ENCODE measurements at regions not wholly inside any gene's neighbourhood (a gene's known extent, or its start where the extent isn't known, plus 50 kb on each side); places are given as distances from the start of the nearest gene placed in this dataset.

DNA sequence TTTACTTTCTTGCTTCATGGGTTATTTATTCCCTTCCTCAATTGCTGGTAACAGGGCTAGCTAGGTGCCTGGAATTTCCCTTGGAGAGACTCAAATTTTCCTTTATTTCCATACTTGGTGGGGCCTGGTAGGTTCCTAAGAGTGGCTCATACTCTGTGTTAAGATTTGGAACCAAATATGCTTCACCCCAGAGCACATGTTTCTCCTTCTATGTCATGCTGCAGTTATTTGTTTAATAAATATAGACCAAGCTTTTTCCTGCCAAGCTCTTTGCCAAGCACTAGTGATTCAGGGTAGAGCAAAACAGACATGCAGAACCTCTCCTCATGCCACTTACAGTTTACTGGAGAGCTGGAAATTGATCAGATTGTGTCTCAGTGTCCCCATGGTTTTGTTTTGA lies 290.3 kb upstream of the SGCD start:
- TF ChIP-seq CTCF (IDR thresholded peaks at IDR 0.05) (no peak), HEYL (CRISPR knock-in tag; IDR thresholded peaks at IDR 0.05) (no peak)

Data from A549 (cell line).